ENCODE measurements at regions not wholly inside any gene's neighbourhood (a gene's known extent, or its start where the extent isn't known, plus 50 kb on each side); places are given as distances from the start of the nearest gene placed in this dataset.

DNA sequence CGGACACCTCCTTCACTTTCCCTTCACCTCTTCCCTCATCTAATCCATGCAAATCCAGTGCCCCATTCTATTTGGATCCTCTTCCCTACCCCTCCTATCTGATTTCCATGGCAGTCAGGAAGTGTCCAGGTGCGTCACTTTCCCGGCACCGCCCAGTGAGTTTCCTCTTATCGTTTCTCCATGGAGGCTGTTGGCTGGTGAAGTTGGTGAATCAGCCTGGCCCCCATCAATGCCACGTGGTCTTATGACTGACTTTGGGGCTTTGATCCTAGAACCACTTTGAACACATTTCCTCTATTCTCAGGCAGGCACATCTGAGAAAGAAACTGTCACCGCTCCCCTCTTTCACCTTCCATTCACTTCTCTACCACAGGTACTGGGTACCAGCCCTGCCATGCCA is 137.8 kb downstream of the CEP135 start:
- H3K9ac ChIP-seq (ENCODE audit: low read length), result no peak overlapping the region
- H3K27ac ChIP-seq (ENCODE audit: low read depth, low read length), result no peak overlapping the region
- H3K27me3 ChIP-seq (ENCODE audit: insufficient read depth, low read length), result no peaks in the 10 kb centered on the region
- H3K4ac ChIP-seq (ENCODE audit: low read depth, low read length), result no peak overlapping the region
- H3K4me2 ChIP-seq (ENCODE audit: low read length), result no peak overlapping the region
- H2AK5ac ChIP-seq (ENCODE audit: low read length), result no peak overlapping the region
- H3K23ac ChIP-seq (ENCODE audit: low read length), result no peak overlapping the region
- DNase-seq, result peak in 1 of 2 donors; percentile 4
- no peak overlapping the region for H3K4me3 ChIP-seq (ENCODE audit: low read depth, low read length)
- H2AFZ ChIP-seq (ENCODE audit: insufficient read depth, low read length, poor library complexity), result no peak overlapping the region
- no peaks in the 10 kb centered on the region for H3K9me3 ChIP-seq (ENCODE audit: insufficient read depth, low read depth, low read length)
- H4K8ac ChIP-seq (ENCODE audit: low read depth, low read length), result no peak overlapping the region
- no peaks in the 10 kb centered on the region for H3K79me1 ChIP-seq (ENCODE audit: low read length)
- no CpG with 5 or more reads among the region's 7 CpGs for WGBS (ENCODE audit: extremely low coverage, insufficient coverage, insufficient read length)
- H3K79me2 ChIP-seq (ENCODE audit: control insufficient read depth, insufficient read depth, low read length, poor library complexity), result no peaks in the 10 kb centered on the region
- H2BK5ac ChIP-seq (ENCODE audit: low read depth, low read length, poor library complexity), result no peak overlapping the region
- no peak overlapping the region for H2BK12ac ChIP-seq (ENCODE audit: low read length)
- peaks cover 3 to 6% of the 10 kb centered on the region in 2 experiments for H3K4me1 ChIP-seq (ENCODE audit: control insufficient read depth in 1 of 2, insufficient read depth in 2 of 2, low read length in 2 of 2)
- no peak overlapping the region for H3K18ac ChIP-seq (ENCODE audit: low read length)
- no peak overlapping the region for H2BK120ac ChIP-seq (ENCODE audit: insufficient read depth, low read length, poor library complexity)
- no peak overlapping the region for H3K14ac ChIP-seq (ENCODE audit: low read length)
- no peaks in the 10 kb centered on the region for H3K36me3 ChIP-seq (ENCODE audit: control insufficient read depth in 1 of 2, insufficient read depth in 2 of 2, low read length in 2 of 2)
- H4K91ac ChIP-seq (ENCODE audit: low read depth, low read length), result no peak overlapping the region
- no peak overlapping the region for H4K12ac ChIP-seq (ENCODE audit: low read depth, low read length)

GRCh38 chr4:56086073-56086541 is 137.4 kb downstream of the CEP135 start:
- Histone ChIP-seq H3K9me3 (ENCODE audit: insufficient read depth, low read depth, low read length) (no peaks in the 10 kb centered on the region), H2AK5ac (ENCODE audit: low read length) (no peak overlapping the region), H3K23ac (ENCODE audit: low read length) (no peak overlapping the region), H2BK5ac (ENCODE audit: low read depth, low read length, poor library complexity) (no peak overlapping the region), H3K4me3 (ENCODE audit: low read depth, low read length) (no peak overlapping the region), H3K4ac (ENCODE audit: low read depth, low read length) (no peak overlapping the region), H3K27me3 (ENCODE audit: insufficient read depth, low read length) (no peaks in the 10 kb centered on the region), H3K14ac (ENCODE audit: low read length) (no peak overlapping the region), H3K18ac (ENCODE audit: low read length) (no peak overlapping the region), H3K79me1 (ENCODE audit: low read length) (no peaks in the 10 kb centered on the region), H4K8ac (ENCODE audit: low read depth, low read length) (no peak overlapping the region), H3K4me2 (ENCODE audit: low read length) (no peak overlapping the region), H2AFZ (ENCODE audit: insufficient read depth, low read length, poor library complexity) (no peak overlapping the region), H2BK12ac (ENCODE audit: low read length) (no peak overlapping the region), H4K91ac (ENCODE audit: low read depth, low read length) (no peak overlapping the region), H2BK120ac (ENCODE audit: insufficient read depth, low read length, poor library complexity) (no peak overlapping the region), H3K27ac (ENCODE audit: low read depth, low read length) (no peak overlapping the region), H3K9ac (ENCODE audit: low read length) (peak overlapping the region; percentile 39), H3K36me3 (ENCODE audit: control insufficient read depth in 1 of 2, insufficient read depth in 2 of 2, low read length in 2 of 2) (no peaks in the 10 kb centered on the region), H4K12ac (ENCODE audit: low read depth, low read length) (no peak overlapping the region), H3K79me2 (ENCODE audit: control insufficient read depth, insufficient read depth, low read length, poor library complexity) (no peaks in the 10 kb centered on the region), H3K4me1 (ENCODE audit: control insufficient read depth in 1 of 2, insufficient read depth in 2 of 2, low read length in 2 of 2) (peaks cover 3 to 6% of the 10 kb centered on the region in 2 experiments)
- no CpG with 5 or more reads among the region's 3 CpGs for WGBS (ENCODE audit: extremely low coverage, insufficient coverage, insufficient read length)
- peak in 1 of 2 donors; percentile 12 for DNase-seq

- no peak overlapping the region for H4K8ac ChIP-seq (ENCODE audit: low read depth, low read length)
- H3K18ac ChIP-seq (ENCODE audit: low read length), result no peak overlapping the region
- no peaks in the 10 kb centered on the region for H3K79me2 ChIP-seq (ENCODE audit: control insufficient read depth, insufficient read depth, low read length, poor library complexity)
- peaks cover 3 to 6% of the 10 kb centered on the region in 2 experiments for H3K4me1 ChIP-seq (ENCODE audit: control insufficient read depth in 1 of 2, insufficient read depth in 2 of 2, low read length in 2 of 2)
- H3K4me3 ChIP-seq (ENCODE audit: low read depth, low read length), result no peak overlapping the region
- H3K14ac ChIP-seq (ENCODE audit: low read length), result no peak overlapping the region
- no peak overlapping the region for H2BK5ac ChIP-seq (ENCODE audit: low read depth, low read length, poor library complexity)
- H3K9ac ChIP-seq (ENCODE audit: low read length), result no peak overlapping the region
- no peak overlapping the region for H4K12ac ChIP-seq (ENCODE audit: low read depth, low read length)
- H3K4me2 ChIP-seq (ENCODE audit: low read length), result no peak overlapping the region
- WGBS (ENCODE audit: extremely low coverage, insufficient coverage, insufficient read length), result no CpG with 5 or more reads among the region's 2 CpGs
- H2BK12ac ChIP-seq (ENCODE audit: low read length), result no peak overlapping the region
- H3K27ac ChIP-seq (ENCODE audit: low read depth, low read length), result no peak overlapping the region
- H3K27me3 ChIP-seq (ENCODE audit: insufficient read depth, low read length), result no peaks in the 10 kb centered on the region
- no peaks in the 10 kb centered on the region for H3K79me1 ChIP-seq (ENCODE audit: low read length)
- H3K9me3 ChIP-seq (ENCODE audit: insufficient read depth, low read depth, low read length), result no peaks in the 10 kb centered on the region
- no peak overlapping the region for H2AK5ac ChIP-seq (ENCODE audit: low read length)
- DNase-seq, result no peak
- no peaks in the 10 kb centered on the region for H3K36me3 ChIP-seq (ENCODE audit: control insufficient read depth in 1 of 2, insufficient read depth in 2 of 2, low read length in 2 of 2)
- H4K91ac ChIP-seq (ENCODE audit: low read depth, low read length), result no peak overlapping the region
- H2AFZ ChIP-seq (ENCODE audit: insufficient read depth, low read length, poor library complexity), result no peak overlapping the region
- no peak overlapping the region for H3K23ac ChIP-seq (ENCODE audit: low read length)
- H3K4ac ChIP-seq (ENCODE audit: low read depth, low read length), result no peak overlapping the region
- no peak overlapping the region for H2BK120ac ChIP-seq (ENCODE audit: insufficient read depth, low read length, poor library complexity)
Measured at GRCh38 chr4:56085275-56085674, 136.5 kb downstream of the CEP135 start.

- no peak for DNase-seq
- H3K18ac ChIP-seq (ENCODE audit: low read length), result no peak overlapping the region
- no peak overlapping the region for H3K9ac ChIP-seq (ENCODE audit: low read length)
- H4K8ac ChIP-seq (ENCODE audit: low read depth, low read length), result no peak overlapping the region
- H3K36me3 ChIP-seq (ENCODE audit: control insufficient read depth in 1 of 2, insufficient read depth in 2 of 2, low read length in 2 of 2), result no peaks in the 10 kb centered on the region
- H3K79me1 ChIP-seq (ENCODE audit: low read length), result no peaks in the 10 kb centered on the region
- no peak overlapping the region for H3K27ac ChIP-seq (ENCODE audit: low read depth, low read length)
- no peak overlapping the region for H3K4me2 ChIP-seq (ENCODE audit: low read length)
- no peak overlapping the region for H4K91ac ChIP-seq (ENCODE audit: low read depth, low read length)
- no CpG with 5 or more reads among the region's 4 CpGs for WGBS (ENCODE audit: extremely low coverage, insufficient coverage, insufficient read length)
- H3K9me3 ChIP-seq (ENCODE audit: insufficient read depth, low read depth, low read length), result no peaks in the 10 kb centered on the region
- H3K4me3 ChIP-seq (ENCODE audit: low read depth, low read length), result no peak overlapping the region
- no peak overlapping the region for H3K23ac ChIP-seq (ENCODE audit: low read length)
- no peak overlapping the region for H3K14ac ChIP-seq (ENCODE audit: low read length)
- H2BK120ac ChIP-seq (ENCODE audit: insufficient read depth, low read length, poor library complexity), result no peak overlapping the region
- no peaks in the 10 kb centered on the region for H3K27me3 ChIP-seq (ENCODE audit: insufficient read depth, low read length)
- H3K4me1 ChIP-seq (ENCODE audit: control insufficient read depth in 1 of 2, insufficient read depth in 2 of 2, low read length in 2 of 2), result peaks cover 3 to 6% of the 10 kb centered on the region in 2 experiments
- H2BK5ac ChIP-seq (ENCODE audit: low read depth, low read length, poor library complexity), result no peak overlapping the region
- no peak overlapping the region for H4K12ac ChIP-seq (ENCODE audit: low read depth, low read length)
- no peak overlapping the region for H2BK12ac ChIP-seq (ENCODE audit: low read length)
- no peak overlapping the region for H3K4ac ChIP-seq (ENCODE audit: low read depth, low read length)
- no peaks in the 10 kb centered on the region for H3K79me2 ChIP-seq (ENCODE audit: control insufficient read depth, insufficient read depth, low read length, poor library complexity)
- no peak overlapping the region for H2AFZ ChIP-seq (ENCODE audit: insufficient read depth, low read length, poor library complexity)
- H2AK5ac ChIP-seq (ENCODE audit: low read length), result no peak overlapping the region
Measured at GRCh38 chr4:56084851-56085250, 136.1 kb downstream of the CEP135 start.
